T-cell (primary cell): ENCODE measurements at regions not wholly inside any gene's neighbourhood (a gene's known extent, or its start where the extent isn't known, plus 50 kb on each side); places are given as distances from the start of the nearest gene placed in this dataset.
"Not testable (repeated sequence)": the region's sequence is repeated elsewhere in the genome, so short reads cannot be mapped to it uniquely, and the experiment has no call there.

Source experiments
- ATAC-seq, 4 experiments: fragments of 200-7000 bp in 3 of 4; fragments of 150-1000 bp in 1 of 4; cut with Tn5 transposase; replicated peaks in 1 of 4; 1 replicate in 3 of 4; 2 replicates in 1 of 4; pipeline ENCODE4 v1.10.0; 2021; ENCODE audit warnings: moderate library complexity in 3 of 4, mild to moderate bottlenecking in 2 of 4, moderate number of reproducible peaks in 1 of 4
- CTCF ChIA-PET, 2 donors: fragments of 300-600 bp; sonication (Branson Sonifier 250); formaldehyde crosslinking; loops; one replicate each; lab custom pipeline; 2022; ENCODE audit warnings: antibody characterized with exemption in 2 of 2; lab: Charles Lee
- POLR2A ChIA-PET, 2 donors: fragments of 300-600 bp; sonication (Branson Sonifier 250); formaldehyde crosslinking; loops; one replicate each; lab custom pipeline; 2022; ENCODE audit warnings: antibody characterized with exemption in 2 of 2; lab: Charles Lee
- DNase-seq, 35 experiments: peaks; one replicate each; pipeline versions ENCODE4 v3.0.0 to v3.0.0-alpha.2; 2013 to 2023
- H3K27ac ChIP-seq: one replicate; pipeline ENCODE4 v1.5.1; 2013; ENCODE audit warnings: low read length
- H3K27me3 ChIP-seq, 2 experiments: replicated peaks in 1 of 2; 1 replicate in 1 of 2; 2 replicates in 1 of 2; pipeline versions ENCODE4 v1.6.1 to v1.7.0; 2013; ENCODE audit warnings: low read length in 1 of 2, mixed read lengths in 1 of 2; ENCODE audit not compliant: control insufficient read depth in 2 of 2, insufficient read depth in 2 of 2; ENCODE audit errors: extremely low read depth in 1 of 2
- H3K36me3 ChIP-seq, 2 donors: 1 replicate in 1 of 2; 2 replicates in 1 of 2; pipeline versions ENCODE4 v1.6.1 to v1.7.0; 2013; ENCODE audit warnings: low read length in 1 of 2; ENCODE audit not compliant: control insufficient read depth in 2 of 2, insufficient read depth in 1 of 2; ENCODE audit errors: extremely low read depth in 1 of 2
- H3K4me1 ChIP-seq, 2 experiments: 1 replicate in 1 of 2; 2 replicates in 1 of 2; pipeline versions ENCODE4 v1.6.1 to v1.7.0; 2013; ENCODE audit warnings: low read length in 2 of 2, mixed read lengths in 1 of 2; ENCODE audit not compliant: insufficient read depth in 2 of 2, control insufficient read depth in 1 of 2; ENCODE audit errors: extremely low read depth in 1 of 2
- H3K4me3 ChIP-seq, 2 donors: 1 replicate in 1 of 2; 2 replicates in 1 of 2; pipeline versions ENCODE4 v1.5.1 to v1.7.0; 2013; ENCODE audit warnings: mild to moderate bottlenecking in 2 of 2, low read length in 1 of 2, moderate library complexity in 1 of 2; ENCODE audit not compliant: control insufficient read depth in 1 of 2; ENCODE audit errors: extremely low read depth in 1 of 2
- H3K9me3 ChIP-seq: 2 replicates; pipeline ENCODE4 v1.7.0; 2013
- H3K27ac Mint-ChIP-seq, 2 donors: one replicate each; pipeline ENCODE4 v1.8.0; 2020 to 2021; ENCODE audit warnings: mild to moderate bottlenecking in 2 of 2, mixed read lengths in 2 of 2
- H3K27me3 Mint-ChIP-seq, 2 donors: one replicate each; pipeline ENCODE4 v1.8.0; 2021 to 2022; ENCODE audit warnings: mixed read lengths in 2 of 2
- H3K36me3 Mint-ChIP-seq: one replicate; pipeline ENCODE4 v1.8.0; 2021; ENCODE audit warnings: mixed read lengths
- H3K4me1 Mint-ChIP-seq, 3 donors: one replicate each; pipeline ENCODE4 v1.8.0; 2020 to 2022; ENCODE audit warnings: mixed read lengths in 3 of 3, mild to moderate bottlenecking in 1 of 3
- H3K4me3 Mint-ChIP-seq, 3 donors: one replicate each; pipeline ENCODE4 v1.8.0; 2020 to 2022; ENCODE audit warnings: mild to moderate bottlenecking in 3 of 3, mixed read lengths in 3 of 3, moderate library complexity in 3 of 3
- H3K9me3 Mint-ChIP-seq, 3 donors: one replicate each; pipeline ENCODE4 v1.8.0; 2020 to 2022; ENCODE audit warnings: mixed read lengths in 3 of 3
- WGBS: methylation state at CpG from one replicate; pipeline ENCODE4 v1.1.5; 2013; ENCODE audit warnings: missing lambda C conversion rate; ENCODE audit not compliant: insufficient coverage; 5-methylcytosine and 5-hydroxymethylcytosine counted together

- no CpG with 5 or more reads among the region's 1 CpG for WGBS
- no peaks in the 10 kb centered on the region for H3K27me3 ChIP-seq
- H3K4me3 Mint-ChIP-seq: no peak overlapping the region
- no peaks in the 10 kb centered on the region for H3K36me3 ChIP-seq
- H3K36me3 Mint-ChIP-seq: no peaks in the 10 kb centered on the region
- no peaks in the 10 kb centered on the region for H3K9me3 Mint-ChIP-seq
- ATAC-seq (no peak), DNase-seq (no peak)
- no peaks in the 10 kb centered on the region for H3K27me3 Mint-ChIP-seq
- no peak overlapping the region for H3K27ac ChIP-seq
- no peaks in the 10 kb centered on the region for H3K9me3 ChIP-seq
- peaks cover 0 to 7% (median 0%) of the 10 kb centered on the region in 3 donors for H3K4me1 Mint-ChIP-seq
- H3K27ac Mint-ChIP-seq: no peak overlapping the region
- CTCF ChIA-PET: no interaction called here
- H3K4me1 ChIP-seq: no peaks in the 10 kb centered on the region
- no peak overlapping the region for H3K4me3 ChIP-seq
- POLR2A ChIA-PET: no interaction called here
Observed at GRCh38 chr2:161070693-161071479, 89.3 kb upstream of the TANK start.

- H3K9me3 Mint-ChIP-seq, CTCF ChIA-PET, H3K4me3 Mint-ChIP-seq, DNase-seq, H3K36me3 Mint-ChIP-seq, H3K27me3 ChIP-seq, H3K27me3 Mint-ChIP-seq, H3K27ac Mint-ChIP-seq, H3K9me3 ChIP-seq, POLR2A ChIA-PET, ATAC-seq, H3K4me3 ChIP-seq, H3K36me3 ChIP-seq, H3K27ac ChIP-seq: not testable (repeated sequence)
- no CpG with 5 or more reads among the region's 2 CpGs for WGBS
- peaks cover 7 to 11% of the 10 kb centered on the region in 2 experiments for H3K4me1 ChIP-seq
- peaks cover 12 to 21% (median 12%) of the 10 kb centered on the region in 3 donors for H3K4me1 Mint-ChIP-seq
Observed at GRCh38 chr2:161072436-161072835, 87.8 kb upstream of the TANK start.

GRCh38 chr2:161075701-161076100, 84.5 kb upstream of the TANK start:
- Mint-ChIP-seq H3K9me3 (no peaks in the 10 kb centered on the region), H3K27me3 (no peaks in the 10 kb centered on the region), H3K36me3 (no peaks in the 10 kb centered on the region), H3K27ac (peak overlapping the region in 1 of 2 donors; percentile 13), H3K4me3 (no peak overlapping the region), H3K4me1 (peaks cover 29 to 36% (median 29%) of the 10 kb centered on the region in 3 donors)
- Histone ChIP-seq H3K27ac (no peak overlapping the region), H3K4me1 (peaks cover 15 to 27% of the 10 kb centered on the region in 2 experiments), H3K9me3 (no peaks in the 10 kb centered on the region), H3K27me3 (no peaks in the 10 kb centered on the region), H3K36me3 (no peaks in the 10 kb centered on the region), H3K4me3 (no peak overlapping the region)
- no CpG with 5 or more reads among the region's 3 CpGs for WGBS
- ChIA-PET CTCF (interaction anchor here (2.7 to 4.2 kb wide), 2 partner anchors 11 to 12 kb away, joined by 15 to 22 read pairs; no protein-coding TSS in a partner anchor), POLR2A (no interaction called here)
- ATAC-seq (no peak), DNase-seq (no peak)

DNA sequence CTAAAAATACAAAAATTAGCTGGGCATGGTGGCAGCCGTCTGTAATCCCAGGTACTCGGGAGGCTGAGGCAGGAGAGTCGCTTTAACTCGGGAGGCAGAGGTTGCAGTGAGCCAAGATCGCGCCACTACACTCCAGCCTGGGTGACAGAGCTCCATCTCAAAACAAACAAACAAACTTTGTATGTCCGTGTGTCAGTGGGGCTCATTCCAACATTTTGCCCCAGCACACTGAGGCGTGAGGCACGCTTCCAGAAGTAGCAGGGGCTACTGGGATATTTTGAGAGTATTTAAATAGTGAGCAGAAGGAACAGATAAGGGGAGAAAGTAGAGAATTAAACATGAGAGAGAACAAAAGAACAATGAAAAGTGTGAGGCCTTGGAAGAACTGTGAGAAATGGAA, 83.3 kb upstream of the TANK start:
- H3K9me3 Mint-ChIP-seq: no peaks in the 10 kb centered on the region
- peak overlapping the region in 2 of 3 donors; percentile 29 to 55 for H3K4me3 Mint-ChIP-seq
- peaks cover 15 to 27% of the 10 kb centered on the region in 2 experiments for H3K4me1 ChIP-seq
- H3K27me3 Mint-ChIP-seq: no peaks in the 10 kb centered on the region
- H3K9me3 ChIP-seq: no peaks in the 10 kb centered on the region
- peak overlapping the region; percentile 77 to 78 for H3K27ac Mint-ChIP-seq
- DNase-seq: no peak
- no peak for ATAC-seq
- CTCF ChIA-PET: interaction anchor here (2.7 to 4.2 kb wide), 2 partner anchors 12 to 14 kb away, joined by 15 to 22 read pairs; no protein-coding TSS in a partner anchor
- H3K4me1 Mint-ChIP-seq: peaks cover 29 to 36% (median 29%) of the 10 kb centered on the region in 3 donors
- no peak overlapping the region for H3K4me3 ChIP-seq
- POLR2A ChIA-PET: interaction anchor here in 1 of 2 donors (0.6 kb wide), 1 partner anchor 20 kb away, joined by 5 read pairs; no protein-coding TSS in a partner anchor
- H3K36me3 Mint-ChIP-seq: no peaks in the 10 kb centered on the region
- WGBS: 98% methylated on average over 6 of the region's 9 CpGs
- H3K27me3 ChIP-seq: no peaks in the 10 kb centered on the region
- H3K27ac ChIP-seq: peak overlapping the region; percentile 50
- H3K36me3 ChIP-seq: no peaks in the 10 kb centered on the region

GRCh38 chr2:161077367-161078210, 82.6 kb upstream of the TANK start:
- peak overlapping the region; percentile 50 for H3K27ac ChIP-seq
- no peaks in the 10 kb centered on the region for H3K9me3 ChIP-seq
- peaks cover 29 to 36% (median 29%) of the 10 kb centered on the region in 3 donors for H3K4me1 Mint-ChIP-seq
- ChIA-PET POLR2A (interaction anchor here in 1 of 2 donors (0.6 to 1.2 kb wide), 2 partner anchors 12 to 20 kb away, joined by 4 to 5 read pairs; no protein-coding TSS in a partner anchor), CTCF (interaction anchor here (1.3 to 4.2 kb wide), 2 partner anchors 13 to 14 kb away, joined by 3 to 22 read pairs; no protein-coding TSS in a partner anchor)
- no peak overlapping the region for H3K4me3 ChIP-seq
- peaks cover 15 to 27% of the 10 kb centered on the region in 2 experiments for H3K4me1 ChIP-seq
- H3K9me3 Mint-ChIP-seq: no peaks in the 10 kb centered on the region
- ATAC-seq (peak; percentile 87 to 94 (median 93)), DNase-seq (peak in 34 of 35 experiments; percentile 18 to 80 (median 55))
- H3K4me3 Mint-ChIP-seq: peak overlapping the region; percentile 21 to 55 (median 29)
- H3K27me3 ChIP-seq: no peaks in the 10 kb centered on the region
- H3K36me3 Mint-ChIP-seq: no peaks in the 10 kb centered on the region
- H3K27ac Mint-ChIP-seq: peak overlapping the region; percentile 77 to 78
- no peaks in the 10 kb centered on the region for H3K27me3 Mint-ChIP-seq
- H3K36me3 ChIP-seq: no peaks in the 10 kb centered on the region
- 0% methylated on average over 2 of the region's 5 CpGs for WGBS

- no peaks in the 10 kb centered on the region for H3K27me3 ChIP-seq
- H3K9me3 ChIP-seq: no peaks in the 10 kb centered on the region
- peaks cover 29 to 33% (median 29%) of the 10 kb centered on the region in 3 donors for H3K4me1 Mint-ChIP-seq
- no peaks in the 10 kb centered on the region for H3K9me3 Mint-ChIP-seq
- peak overlapping the region in 1 of 3 donors; percentile 55 for H3K4me3 Mint-ChIP-seq
- H3K36me3 ChIP-seq: no peaks in the 10 kb centered on the region
- DNase-seq (no peak), ATAC-seq (no peak)
- H3K27me3 Mint-ChIP-seq: no peaks in the 10 kb centered on the region
- H3K27ac Mint-ChIP-seq: peak overlapping the region; percentile 4 to 77
- no CpG with 5 or more reads among the region's 2 CpGs for whole genome bisulfite sequencing
- CTCF ChIA-PET: interaction anchor here (0.6 to 4.2 kb wide), 4 partner anchors 13 to 1463 kb away, joined by 3 to 22 read pairs (median 4); no protein-coding TSS in a partner anchor
- peaks cover 15 to 27% of the 10 kb centered on the region in 2 experiments for H3K4me1 ChIP-seq
- POLR2A ChIA-PET: interaction anchor here in 1 of 2 donors (1.2 kb wide), 1 partner anchor 11 kb away, joined by 4 read pairs; no protein-coding TSS in a partner anchor
- peak overlapping the region; percentile 50 for H3K27ac ChIP-seq
- no peak overlapping the region for H3K4me3 ChIP-seq
- no peaks in the 10 kb centered on the region for H3K36me3 Mint-ChIP-seq
Observed at GRCh38 chr2:161078211-161078539, 82.1 kb upstream of the TANK start.
